Peyer's patch (tissue), 4 donors: ENCODE measurements at regions not wholly inside any gene's neighbourhood (a gene's known extent, or its start where the extent isn't known, plus 50 kb on each side); places are given as distances from the start of the nearest gene placed in this dataset.

ENCODE experiments used
- CTCF ChIP-seq, 6 experiments: fragments of 450-650 bp in 4 of 6; fragments of 200-600 bp in 2 of 6; sonication (generic) in 1 of 6; IDR thresholded peaks; one replicate each; pipeline ENCODE4 v1.5.1; 2017 to 2019; ENCODE audit warnings: antibody characterized with exemption in 6 of 6, mild to moderate bottlenecking in 3 of 6, moderate library complexity in 1 of 6
- POLR2A ChIP-seq, 2 donors: fragments of 450-650 bp; IDR thresholded peaks; one replicate each; pipeline ENCODE4 v1.5.1; 2017; ENCODE audit warnings: antibody characterized with exemption in 2 of 2, mild to moderate bottlenecking in 2 of 2, moderate library complexity in 2 of 2

- TF ChIP-seq CTCF (IDR thresholded peaks at IDR 0.05) = no peak
- TF ChIP-seq POLR2A (IDR thresholded peaks at IDR 0.05) = no peak
These were observed 102.8 kb downstream of the CDC7 start for GRCh38 chr1:91603409-91603808.
